ENCODE measurements at regions not wholly inside any gene's neighbourhood (a gene's known extent, or its start where the extent isn't known, plus 50 kb on each side); places are given as distances from the start of the nearest gene placed in this dataset.

DNA sequence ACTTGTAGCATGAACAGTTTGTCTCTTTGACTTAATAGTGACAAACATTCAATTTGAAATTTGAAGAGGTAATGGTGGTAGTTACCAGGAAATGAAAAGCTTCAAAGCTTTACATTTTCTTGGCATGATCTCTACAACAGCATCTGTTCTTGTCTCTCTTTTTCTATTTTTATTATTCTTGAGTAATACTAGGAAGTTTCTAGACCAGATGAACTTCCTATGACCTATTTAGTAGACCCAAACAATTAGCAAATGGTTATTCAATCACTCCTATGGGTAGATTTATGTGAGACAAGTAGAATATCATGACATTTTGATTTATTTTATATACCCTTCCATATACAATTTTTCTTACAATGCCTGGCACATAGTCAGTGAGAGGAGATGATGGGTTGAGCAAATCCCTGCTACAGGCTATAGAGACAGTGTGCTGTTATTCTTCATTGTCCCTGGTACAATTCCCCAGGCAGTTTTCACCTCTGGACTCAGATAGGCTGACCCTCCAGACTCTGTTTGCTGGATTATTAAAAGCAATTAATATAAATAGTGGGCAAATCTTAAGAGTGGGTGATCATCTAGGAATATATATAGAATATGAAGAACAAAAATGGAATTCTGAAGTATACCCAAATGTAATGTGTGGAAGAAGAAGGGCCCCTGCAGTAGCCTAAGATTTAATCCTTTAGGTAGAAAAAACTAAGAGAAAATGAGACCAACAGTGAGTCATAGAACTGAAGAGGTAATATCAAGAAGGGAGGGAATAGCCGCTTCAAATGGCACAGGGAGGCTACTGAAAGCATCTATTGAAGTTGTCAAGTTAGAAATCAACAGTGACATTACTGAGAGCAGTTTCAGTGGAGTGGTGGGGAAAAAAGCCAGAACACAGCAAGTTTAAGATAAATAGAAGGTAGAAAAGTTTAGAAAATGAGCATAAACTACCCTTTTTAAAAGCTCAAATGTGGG, 512.0 kb downstream of the FOXG1 start:
- DNase-seq (ENCODE audit: low read depth) = no peak

GRCh38 chr14:29282169-29282568, 515.6 kb downstream of the FOXG1 start:
- peak; percentile 30 for DNase-seq (ENCODE audit: low read depth)

DNA sequence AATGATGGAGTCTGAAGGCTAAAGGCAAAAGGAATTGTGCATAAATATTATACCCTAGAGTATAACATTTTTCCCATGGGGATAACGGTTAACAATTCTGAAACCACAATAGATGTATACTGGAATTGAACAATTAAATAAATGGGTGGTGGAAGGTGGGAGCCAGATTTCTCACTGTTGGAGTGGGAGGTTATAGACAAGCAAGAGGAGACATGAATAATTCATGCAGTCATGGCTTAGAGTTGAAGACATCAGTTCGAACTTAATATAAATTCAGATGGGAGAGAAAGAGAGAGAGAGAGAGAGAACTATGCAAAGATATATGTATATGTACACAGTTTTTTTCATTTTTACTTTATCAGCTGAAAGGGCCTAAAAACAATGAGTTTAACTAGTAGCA, 523.9 kb downstream of the FOXG1 start:
- DNase-seq (ENCODE audit: low read depth) = no peak

- no peak for DNase-seq (ENCODE audit: low read depth)
Measured at GRCh38 chr14:29299372-29299771, 532.8 kb downstream of the FOXG1 start.

- no peak for DNase-seq (ENCODE audit: low read depth)
Measured at GRCh38 chr14:29301571-29301970, 535.0 kb downstream of the FOXG1 start.

- no peak for DNase-seq (ENCODE audit: low read depth)
Measured at GRCh38 chr14:29310210-29310609, 543.6 kb downstream of the FOXG1 start.

GRCh38 chr14:29310757-29311156, 544.2 kb downstream of the FOXG1 start:
- peak; percentile 79 for DNase-seq (ENCODE audit: low read depth)

DNA sequence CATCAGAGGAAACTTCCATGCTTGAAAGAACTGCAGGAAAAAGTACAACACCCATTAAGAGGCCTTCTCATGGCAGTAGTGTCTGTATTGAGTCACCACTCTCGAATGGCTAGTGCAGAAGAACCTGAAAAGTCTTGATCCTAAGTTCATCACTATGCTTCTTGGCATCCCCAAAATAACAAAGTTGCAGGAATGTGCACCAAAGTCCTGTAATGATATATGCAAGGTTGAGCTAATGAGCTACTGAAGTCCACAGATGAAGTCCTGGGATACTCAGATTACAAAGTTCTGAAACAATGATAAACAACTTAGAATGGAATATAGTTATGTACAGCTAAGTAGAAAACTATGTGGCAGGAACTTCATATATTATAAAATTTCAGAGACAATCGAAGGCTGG, 545.4 kb downstream of the FOXG1 start:
- DNase-seq (ENCODE audit: low read depth) = no peak

DNA sequence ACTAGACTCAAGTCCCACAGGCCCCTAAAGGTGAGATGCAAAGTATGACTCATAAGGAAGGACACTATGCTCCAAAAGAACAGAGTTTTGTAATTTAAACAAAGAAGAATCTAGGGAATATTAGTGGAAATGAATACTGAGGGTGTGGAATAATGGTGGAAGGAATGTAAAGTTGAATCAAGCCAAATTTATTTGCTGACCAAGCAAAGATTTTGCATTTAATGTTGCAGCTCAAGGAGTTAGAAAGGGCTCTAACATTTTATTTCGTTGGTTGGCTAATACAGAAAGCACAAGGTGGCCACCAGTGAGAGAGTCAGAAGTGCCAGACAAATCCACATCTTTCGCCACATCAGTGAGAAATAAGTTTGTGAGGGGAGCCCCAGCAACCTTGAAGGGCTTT, 550.3 kb downstream of the FOXG1 start:
- no peak for DNase-seq (ENCODE audit: low read depth)

GRCh38 chr14:29317423-29317822, 550.8 kb downstream of the FOXG1 start:
- DNase-seq (ENCODE audit: low read depth) = no peak

GRCh38 chr14:29320286-29320685, 553.7 kb downstream of the FOXG1 start:
- peak; percentile 24 for DNase-seq (ENCODE audit: low read depth)

GRCh38 chr14:29321646-29322045, 555.1 kb downstream of the FOXG1 start:
- DNase-seq (ENCODE audit: low read depth) = peak; percentile 29

GRCh38 chr14:29339494-29340172, 573.0 kb downstream of the FOXG1 start:
- no peak for DNase-seq (ENCODE audit: low read depth)

GRCh38 chr14:29348504-29348903, 579.1 kb downstream of the PRKD1 start:
- DNase-seq (ENCODE audit: low read depth) = peak; percentile 18

DNA sequence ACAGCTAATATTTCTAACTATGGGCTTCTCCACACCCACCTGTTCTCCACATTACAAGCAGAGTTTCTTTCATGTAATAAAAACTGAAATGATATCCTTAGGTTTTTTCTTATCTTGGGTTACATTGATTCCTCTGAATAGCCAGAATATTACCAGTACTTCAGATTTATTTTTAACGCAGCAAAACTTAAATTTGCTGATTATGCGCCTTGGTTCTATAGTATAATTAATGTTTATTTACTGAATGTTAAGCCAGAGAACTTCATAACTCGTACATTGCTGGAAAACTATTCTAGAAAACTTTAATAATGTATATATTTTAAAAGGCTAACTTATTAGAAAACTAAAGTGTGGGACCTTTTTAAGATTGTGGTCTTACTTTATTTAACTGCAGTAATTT, 577.2 kb downstream of the PRKD1 start:
- DNase-seq (ENCODE audit: low read depth) = no peak

- DNase-seq (ENCODE audit: low read depth) = no peak
Measured at GRCh38 chr14:29351996-29352705, 575.5 kb downstream of the PRKD1 start.

GRCh38 chr14:29352706-29353080, 575.0 kb downstream of the PRKD1 start:
- peak; percentile 11 for DNase-seq (ENCODE audit: low read depth)

DNA sequence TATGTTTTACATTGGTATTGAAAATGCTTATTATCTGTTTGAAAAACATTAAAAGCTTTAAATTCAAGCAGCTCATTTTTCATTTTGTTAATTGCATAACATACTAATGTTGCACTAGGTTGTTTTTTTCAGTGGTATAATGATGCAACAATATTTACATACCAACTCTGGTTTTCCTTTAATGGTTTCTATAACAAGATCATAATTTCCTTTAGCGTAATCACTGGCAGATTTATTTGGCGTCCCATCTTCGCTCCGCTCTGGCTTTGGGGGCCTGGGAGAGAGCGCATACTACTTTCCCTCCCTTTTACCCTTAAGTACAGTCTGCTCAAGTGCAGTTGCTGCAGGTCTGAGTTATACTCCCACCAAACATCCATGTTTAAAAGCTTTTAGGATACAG, 574.1 kb downstream of the PRKD1 start:
- DNase-seq (ENCODE audit: low read depth) = no peak

DNA sequence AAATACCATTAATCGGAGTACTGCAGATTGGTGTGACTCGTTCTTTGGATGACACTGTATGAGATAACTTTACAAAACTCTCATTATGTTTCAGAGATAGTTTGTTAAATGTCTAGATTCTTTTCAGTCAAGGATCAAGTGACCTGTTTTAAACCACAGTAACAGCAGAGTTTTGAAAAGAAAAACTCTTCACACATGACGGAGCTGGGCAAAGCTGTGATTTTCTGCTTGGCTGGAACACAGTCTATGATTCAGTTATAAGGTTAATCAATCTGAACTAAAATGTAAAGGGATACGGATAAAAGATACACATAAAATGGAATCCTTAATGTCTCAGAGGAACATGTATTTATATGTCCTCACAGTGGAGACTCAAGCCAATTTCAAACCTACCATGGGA, 573.2 kb downstream of the PRKD1 start:
- no peak for DNase-seq (ENCODE audit: low read depth)

GRCh38 chr14:29355331-29355730, 572.3 kb downstream of the PRKD1 start:
- DNase-seq (ENCODE audit: low read depth) = no peak

DNA sequence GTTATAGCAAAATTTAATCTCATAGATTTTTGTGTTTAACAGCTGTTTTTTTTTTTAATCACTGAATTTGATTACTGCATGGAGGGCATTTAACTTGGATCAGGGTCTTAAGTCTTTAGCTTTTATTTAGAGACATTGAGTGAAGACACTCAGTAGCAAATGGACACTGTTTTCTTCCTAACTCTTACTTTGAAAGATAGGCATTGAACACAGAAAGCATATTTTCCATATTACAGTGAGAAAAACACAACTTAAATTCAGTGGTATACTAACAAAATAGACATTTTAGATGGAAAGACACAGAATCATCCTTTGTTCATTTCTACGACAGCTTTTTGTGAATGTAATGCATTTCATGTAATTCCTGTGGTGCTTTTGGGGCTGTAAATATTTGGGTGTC, 571.8 kb downstream of the PRKD1 start:
- DNase-seq (ENCODE audit: low read depth) = no peak

DNA sequence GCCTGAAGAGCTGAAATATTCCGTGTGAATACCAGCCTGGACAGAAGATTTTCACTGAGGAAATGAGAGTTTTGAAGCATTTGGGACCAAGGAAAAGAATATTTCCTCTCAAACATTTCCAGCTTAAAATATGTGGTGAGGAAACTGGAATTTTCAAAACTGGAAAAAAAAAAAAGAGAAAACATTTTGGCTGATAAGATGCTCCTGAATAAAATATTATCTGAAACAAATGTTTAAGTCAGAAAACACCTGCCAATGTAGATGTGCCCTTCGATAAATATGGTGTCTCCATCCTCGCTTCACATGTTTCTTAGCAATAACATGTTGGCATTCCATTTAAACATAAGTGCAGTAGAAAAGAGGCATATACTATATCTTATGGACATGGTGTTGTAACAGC, 567.0 kb downstream of the PRKD1 start:
- no peak for DNase-seq (ENCODE audit: low read depth)

- no peak for DNase-seq (ENCODE audit: low read depth)
Measured at GRCh38 chr14:29370024-29370423, 557.6 kb downstream of the PRKD1 start.

All from HS-5 (cell line).